ENCODE measurements at regions not wholly inside any gene's neighbourhood (a gene's known extent, or its start where the extent isn't known, plus 50 kb on each side); places are given as distances from the start of the nearest gene placed in this dataset.
"Not testable (repeated sequence)": the region's sequence is repeated elsewhere in the genome, so short reads cannot be mapped to it uniquely, and the experiment has no call there.

GRCh38 chr11:49893442-49893841 lies 58.7 kb upstream of the OR4C13 start:
- H3K9me3 Mint-ChIP-seq = peaks cover 78% of the 10 kb centered on the region
- not testable (repeated sequence) for H3K27me3 ChIP-seq (ENCODE audit: control insufficient read depth, insufficient read depth, low read length, poor library complexity, severe bottlenecking); H3K36me3 ChIP-seq (ENCODE audit: control insufficient read depth, insufficient read depth, low read length); H3K27me3 Mint-ChIP-seq (ENCODE audit: insufficient read depth); H3K27ac ChIP-seq (ENCODE audit: low read depth, low read length); H3K9ac ChIP-seq (ENCODE audit: extremely low read depth, low read length, poor library complexity, severe bottlenecking); H3K27ac Mint-ChIP-seq; H3K4me3 ChIP-seq (ENCODE audit: low read length); H3K36me3 Mint-ChIP-seq (ENCODE audit: low read depth); DNase-seq; H3K4me1 ChIP-seq (ENCODE audit: control insufficient read depth, insufficient read depth, low read length); H3K4me1 Mint-ChIP-seq; H3K4me3 Mint-ChIP-seq
- WGBS, 2 experiments (ENCODE audit: insufficient coverage in 1 of 2, insufficient read length in 1 of 2) = 77 to 80% methylated on average over 16 to 29 of the region's 29 CpGs
- peaks cover 44% of the 10 kb centered on the region for H3K9me3 ChIP-seq (ENCODE audit: control insufficient read depth, low read length)

Measured in endodermal cell (in vitro differentiated cells).